ENCODE measurements at regions not wholly inside any gene's neighbourhood (a gene's known extent, or its start where the extent isn't known, plus 50 kb on each side); places are given as distances from the start of the nearest gene placed in this dataset.

DNA sequence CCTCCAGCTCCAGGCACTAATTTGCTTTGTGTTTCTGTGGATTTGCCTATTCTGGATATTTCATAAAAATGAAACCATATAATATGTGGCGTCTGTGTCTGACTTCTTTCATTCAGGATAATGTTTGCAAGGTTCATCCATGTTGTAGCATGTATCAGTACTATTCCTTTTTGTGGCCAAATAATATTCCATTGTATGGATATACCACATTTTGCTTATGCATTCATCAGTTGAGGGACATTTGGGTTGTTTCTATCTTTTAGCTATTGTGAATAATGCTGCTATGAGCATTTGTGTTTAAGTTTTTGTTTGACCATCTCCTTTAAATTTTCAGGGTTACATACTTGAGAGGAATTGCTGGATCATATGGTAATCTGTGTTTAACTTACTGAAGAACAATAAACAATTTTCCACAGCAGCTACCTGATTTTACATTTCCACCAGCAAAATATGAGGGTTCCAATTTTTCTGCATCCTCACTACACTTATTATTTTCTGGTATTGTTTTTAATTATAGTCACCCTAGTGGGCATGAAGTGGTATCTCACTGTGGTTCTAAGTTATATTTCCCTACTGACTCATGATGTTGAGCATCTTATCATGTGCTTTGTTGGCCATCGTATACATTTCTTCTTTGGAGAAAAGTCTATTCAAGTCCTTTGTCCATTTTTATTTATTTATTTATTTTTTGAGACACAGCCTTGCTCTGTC is 63.9 kb downstream of the GCNT4 start:
- Histone ChIP-seq H3K9me3 (ENCODE audit: control insufficient read depth in 2 of 3, insufficient read depth in 1 of 3, low read length in 3 of 3) (peaks cover 0 to 5% (median 0%) of the 10 kb centered on the region in 3 donors), H3K4me3 (ENCODE audit: low read length in 3 of 3) (no peak overlapping the region), H3K27me3 (ENCODE audit: control insufficient read depth, insufficient read depth, low read length) (no peaks in the 10 kb centered on the region), H3K9ac (ENCODE audit: low read length in 3 of 3) (no peak overlapping the region), H3K36me3 (ENCODE audit: control insufficient read depth in 2 of 3, insufficient read depth in 3 of 3, low read length in 3 of 3) (no peaks in the 10 kb centered on the region), H3K27ac (ENCODE audit: low read depth in 2 of 2, low read length in 2 of 2) (no peak overlapping the region), H3K4me1 (ENCODE audit: control insufficient read depth in 2 of 3, insufficient read depth in 2 of 3, low read depth in 1 of 3, low read length in 3 of 3) (no peaks in the 10 kb centered on the region)
- intact Hi-C loops (cut with DNase I), result no loop called here
- no peak for DNase-seq
- no peak for FAIRE-seq
- TF ChIP-seq, protein P1, sequence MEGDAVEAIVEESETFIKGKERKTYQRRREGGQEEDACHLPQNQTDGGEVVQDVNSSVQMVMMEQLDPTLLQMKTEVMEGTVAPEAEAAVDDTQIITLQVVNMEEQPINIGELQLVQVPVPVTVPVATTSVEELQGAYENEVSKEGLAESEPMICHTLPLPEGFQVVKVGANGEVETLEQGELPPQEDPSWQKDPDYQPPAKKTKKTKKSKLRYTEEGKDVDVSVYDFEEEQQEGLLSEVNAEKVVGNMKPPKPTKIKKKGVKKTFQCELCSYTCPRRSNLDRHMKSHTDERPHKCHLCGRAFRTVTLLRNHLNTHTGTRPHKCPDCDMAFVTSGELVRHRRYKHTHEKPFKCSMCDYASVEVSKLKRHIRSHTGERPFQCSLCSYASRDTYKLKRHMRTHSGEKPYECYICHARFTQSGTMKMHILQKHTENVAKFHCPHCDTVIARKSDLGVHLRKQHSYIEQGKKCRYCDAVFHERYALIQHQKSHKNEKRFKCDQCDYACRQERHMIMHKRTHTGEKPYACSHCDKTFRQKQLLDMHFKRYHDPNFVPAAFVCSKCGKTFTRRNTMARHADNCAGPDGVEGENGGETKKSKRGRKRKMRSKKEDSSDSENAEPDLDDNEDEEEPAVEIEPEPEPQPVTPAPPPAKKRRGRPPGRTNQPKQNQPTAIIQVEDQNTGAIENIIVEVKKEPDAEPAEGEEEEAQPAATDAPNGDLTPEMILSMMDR (IDR thresholded peaks at IDR 0.05; ENCODE audit: borderline replicate concordance, extremely low read depth, insufficient read depth), result no peak

DNA sequence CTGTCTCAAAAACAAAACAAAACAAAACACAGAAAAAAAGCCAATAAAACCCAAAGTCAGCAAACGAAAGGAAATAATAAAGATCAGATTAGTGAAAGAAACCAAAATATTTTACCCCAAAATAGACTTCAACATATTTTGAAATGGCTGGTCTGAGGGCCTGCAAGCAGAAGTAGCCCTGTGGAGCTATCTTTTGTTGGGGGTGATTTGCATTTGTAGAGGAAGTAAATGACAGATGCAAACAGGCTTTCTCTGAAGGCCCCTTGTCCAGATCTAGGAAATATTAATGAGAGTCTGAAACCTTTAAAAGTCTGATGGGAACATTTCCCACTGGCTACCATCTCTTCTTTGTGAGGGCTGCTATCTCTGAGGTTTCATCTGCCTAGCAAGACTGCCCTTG is 74.0 kb downstream of the GCNT4 start:
- TF ChIP-seq, protein P1 (IDR thresholded peaks at IDR 0.05; ENCODE audit: borderline replicate concordance, extremely low read depth, insufficient read depth), result no peak
- H3K36me3 ChIP-seq (ENCODE audit: control insufficient read depth in 2 of 3, insufficient read depth in 3 of 3, low read length in 3 of 3), result no peaks in the 10 kb centered on the region
- no peak overlapping the region for H3K27ac ChIP-seq (ENCODE audit: low read depth in 2 of 2, low read length in 2 of 2)
- H3K9ac ChIP-seq (ENCODE audit: low read length in 3 of 3), result no peak overlapping the region
- no peaks in the 10 kb centered on the region for H3K9me3 ChIP-seq (ENCODE audit: control insufficient read depth in 2 of 3, insufficient read depth in 1 of 3, low read length in 3 of 3)
- DNase-seq (no peak), FAIRE-seq (no peak)
- no peaks in the 10 kb centered on the region for H3K4me1 ChIP-seq (ENCODE audit: control insufficient read depth in 2 of 3, insufficient read depth in 2 of 3, low read depth in 1 of 3, low read length in 3 of 3)
- no peaks in the 10 kb centered on the region for H3K27me3 ChIP-seq (ENCODE audit: control insufficient read depth, insufficient read depth, low read length)
- intact Hi-C loops (cut with DNase I), result no loop called here
- H3K4me3 ChIP-seq (ENCODE audit: low read length in 3 of 3), result no peak overlapping the region

DNA sequence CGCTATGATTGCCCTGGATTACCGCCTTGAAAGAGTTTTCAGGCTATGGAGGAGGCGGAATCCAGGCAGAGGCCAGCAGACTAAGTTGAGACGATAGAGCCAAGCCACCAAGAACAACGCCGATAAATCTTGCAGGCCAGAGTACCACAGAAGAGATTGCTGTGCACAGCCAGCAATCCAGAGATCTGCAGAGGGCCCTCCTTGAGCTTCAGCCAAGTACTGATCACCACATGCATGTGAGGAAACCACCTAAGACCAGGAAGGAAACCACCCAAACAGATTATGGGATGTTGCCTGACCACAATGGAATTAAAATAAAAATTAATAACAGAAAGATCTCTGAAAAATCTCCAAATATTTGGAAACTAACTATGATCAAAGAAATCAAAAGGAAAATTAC is 74.9 kb downstream of the GCNT4 start:
- H3K4me1 ChIP-seq (ENCODE audit: control insufficient read depth in 2 of 3, insufficient read depth in 2 of 3, low read depth in 1 of 3, low read length in 3 of 3), result no peaks in the 10 kb centered on the region
- no peak overlapping the region for H3K9ac ChIP-seq (ENCODE audit: low read length in 3 of 3)
- intact Hi-C loops (cut with DNase I), result no loop called here
- H3K27me3 ChIP-seq (ENCODE audit: control insufficient read depth, insufficient read depth, low read length), result no peaks in the 10 kb centered on the region
- H3K9me3 ChIP-seq (ENCODE audit: control insufficient read depth in 2 of 3, insufficient read depth in 1 of 3, low read length in 3 of 3), result no peaks in the 10 kb centered on the region
- FAIRE-seq (no peak), DNase-seq (no peak)
- no peak overlapping the region for H3K4me3 ChIP-seq (ENCODE audit: low read length in 3 of 3)
- no peak overlapping the region for H3K27ac ChIP-seq (ENCODE audit: low read depth in 2 of 2, low read length in 2 of 2)
- H3K36me3 ChIP-seq (ENCODE audit: control insufficient read depth in 2 of 3, insufficient read depth in 3 of 3, low read length in 3 of 3), result no peaks in the 10 kb centered on the region
- TF ChIP-seq, protein P1 (IDR thresholded peaks at IDR 0.05; ENCODE audit: borderline replicate concordance, extremely low read depth, insufficient read depth), result no peak

DNA sequence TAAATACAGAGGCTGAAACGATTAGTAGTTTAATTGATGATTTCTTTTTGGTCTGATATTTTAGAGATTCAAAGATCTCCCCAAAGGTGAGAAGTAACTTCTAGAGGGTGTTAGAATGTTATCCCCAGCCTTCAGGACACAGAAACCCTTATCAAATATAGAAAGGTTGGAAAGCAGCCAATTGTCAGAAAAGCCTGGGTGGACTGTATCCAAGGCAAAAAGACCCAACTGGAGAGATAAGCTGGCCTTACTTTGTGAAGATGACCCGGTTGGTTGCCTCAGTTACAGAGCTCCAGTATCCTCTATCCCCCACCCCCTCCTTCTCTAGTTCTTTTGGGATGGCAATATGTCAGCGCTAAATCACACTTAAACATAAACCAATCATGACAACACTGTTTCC is 75.7 kb downstream of the GCNT4 start:
- H3K36me3 ChIP-seq (ENCODE audit: control insufficient read depth in 2 of 3, insufficient read depth in 3 of 3, low read length in 3 of 3), result no peaks in the 10 kb centered on the region
- H3K9ac ChIP-seq (ENCODE audit: low read length in 3 of 3), result no peak overlapping the region
- H3K27ac ChIP-seq (ENCODE audit: low read depth in 2 of 2, low read length in 2 of 2), result no peak overlapping the region
- intact Hi-C loops (cut with DNase I), result no loop called here
- DNase-seq, result no peak
- TF ChIP-seq, protein P1 (IDR thresholded peaks at IDR 0.05; ENCODE audit: borderline replicate concordance, extremely low read depth, insufficient read depth), result no peak
- FAIRE-seq, result no peak
- no peak overlapping the region for H3K4me3 ChIP-seq (ENCODE audit: low read length in 3 of 3)
- no peaks in the 10 kb centered on the region for H3K9me3 ChIP-seq (ENCODE audit: control insufficient read depth in 2 of 3, insufficient read depth in 1 of 3, low read length in 3 of 3)
- H3K27me3 ChIP-seq (ENCODE audit: control insufficient read depth, insufficient read depth, low read length), result no peaks in the 10 kb centered on the region
- H3K4me1 ChIP-seq (ENCODE audit: control insufficient read depth in 2 of 3, insufficient read depth in 2 of 3, low read depth in 1 of 3, low read length in 3 of 3), result no peaks in the 10 kb centered on the region
